ACHN (cell line): ENCODE measurements at regions not wholly inside any gene's neighbourhood (a gene's known extent, or its start where the extent isn't known, plus 50 kb on each side); places are given as distances from the start of the nearest gene placed in this dataset.
"Not testable (repeated sequence)": the region's sequence is repeated elsewhere in the genome, so short reads cannot be mapped to it uniquely, and the experiment has no call there.

ENCODE experiments used
- DNase-seq: peaks from one replicate; pipeline ENCODE4 v3.0.0-alpha.2; 2015
- in situ Hi-C: cut with HindIII; loops from 2 replicates; pipeline ENCODE4 v1.10.0; 2017; ENCODE audit warnings: low sequenced_read_pairs, low pct_ligation_motif_present, low pct_unique_long_range_greater_than_20kb

DNA sequence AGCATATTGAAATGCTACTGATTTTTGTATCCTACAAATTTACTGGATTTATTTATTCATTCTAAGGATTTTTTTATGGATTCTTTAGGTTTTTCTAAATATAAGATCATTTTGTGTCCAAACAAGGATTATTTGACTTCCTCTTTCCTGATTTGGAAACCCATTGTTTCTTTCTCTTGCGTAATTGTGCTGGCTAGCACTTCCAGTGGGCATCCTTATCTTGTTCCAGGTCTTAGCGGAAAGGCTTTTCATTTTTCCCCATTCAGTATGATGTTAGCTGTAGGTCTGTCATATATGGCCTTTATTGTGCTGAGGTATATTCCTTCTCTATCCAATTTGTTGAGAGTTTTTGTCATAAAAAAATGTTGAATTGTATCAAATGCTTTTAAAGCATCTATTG lies 57.2 kb upstream of the RHOJ start:
- in situ Hi-C loops = no loop called here
- no peak for DNase-seq

DNA sequence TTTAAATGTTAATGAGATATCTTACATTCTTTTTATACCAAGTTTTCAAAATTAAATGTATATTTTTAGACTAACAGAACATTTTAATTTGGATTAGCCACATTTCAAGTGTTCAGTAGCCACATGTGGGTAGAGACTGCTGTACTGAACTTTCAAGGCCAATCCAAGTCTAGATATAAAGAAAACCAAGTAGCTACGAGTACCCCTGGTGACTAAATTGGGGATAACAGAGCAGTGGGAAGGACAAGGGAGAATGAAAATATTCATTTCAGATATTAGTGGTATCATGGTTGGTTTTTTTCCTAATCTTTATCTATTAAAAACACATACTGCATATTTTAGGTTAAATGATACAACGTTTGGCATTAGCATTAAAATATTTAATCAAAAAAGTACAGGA lies 69.4 kb upstream of the RHOJ start:
- in situ Hi-C loops = no loop called here
- peak; percentile 27 for DNase-seq

DNA sequence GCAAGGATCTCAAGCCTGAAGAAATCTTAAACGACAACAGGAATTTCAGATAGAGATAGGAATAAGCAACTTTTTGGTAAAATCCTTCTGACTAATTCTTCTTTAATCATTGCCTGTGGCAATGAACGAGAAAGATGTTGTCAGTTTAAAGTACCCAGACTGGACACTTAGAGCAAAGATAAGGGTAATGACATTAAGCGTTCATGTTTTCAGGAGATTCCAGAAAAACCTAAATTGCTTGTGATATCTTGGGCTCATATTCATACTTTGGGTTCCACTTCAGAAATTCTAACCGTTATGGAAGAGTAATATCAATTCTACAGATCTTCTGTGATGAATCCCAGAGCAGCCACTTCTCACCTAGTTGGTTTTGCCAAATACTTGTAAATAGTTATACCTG lies 73.7 kb upstream of the RHOJ start:
- in situ Hi-C loops = no loop called here
- DNase-seq = no peak

GRCh38 chr14:63106487-63106886 lies 61.2 kb upstream of the KCNH5 start:
- in situ Hi-C loops = not testable (repeated sequence)

DNA sequence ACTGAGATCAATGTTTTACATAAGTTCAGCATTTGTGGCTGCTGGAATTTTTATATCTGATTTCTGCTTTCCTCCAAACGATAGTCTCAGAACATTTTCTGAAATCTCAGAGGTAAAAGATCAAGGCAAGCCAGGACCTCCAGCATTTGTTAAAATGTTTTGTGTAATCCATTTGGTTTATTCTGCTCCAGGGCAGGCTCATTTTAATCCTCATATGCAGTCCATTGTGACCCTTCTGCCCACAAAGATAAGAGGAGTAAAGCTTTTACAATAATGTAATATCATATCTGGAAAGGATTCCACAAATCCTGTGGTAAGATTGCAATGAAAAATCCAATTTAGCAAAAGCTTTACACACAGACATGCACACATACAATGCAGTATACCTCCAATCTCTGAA lies 55.3 kb upstream of the KCNH5 start:
- no peak for DNase-seq
- in situ Hi-C loops = no loop called here

More at GRCh38 chr14:63106487-63106886, 61.2 kb upstream of the KCNH5 start:
- DNase-seq = not testable (repeated sequence)

- no peak for DNase-seq
- in situ Hi-C loops = no loop called here
Measured at GRCh38 chr14:63096186-63096585, 50.9 kb upstream of the KCNH5 start.
